HUES64 (cell line): ENCODE measurements at regions not wholly inside any gene's neighbourhood (a gene's known extent, or its start where the extent isn't known, plus 50 kb on each side); places are given as distances from the start of the nearest gene placed in this dataset.

ENCODE experiments used
- H3K27ac ChIP-seq: 2 replicates; pipeline ENCODE4 v1.7.0; 2013; ENCODE audit warnings: low read depth, low read length, inconsistent platforms
- H3K27me3 ChIP-seq: 2 replicates; pipeline ENCODE4 v1.6.1; 2013; ENCODE audit warnings: mild to moderate bottlenecking, low read length; ENCODE audit not compliant: insufficient read depth
- H3K36me3 ChIP-seq: 2 replicates; pipeline ENCODE4 v1.6.1; 2013; ENCODE audit warnings: mild to moderate bottlenecking, low read length; ENCODE audit not compliant: insufficient read depth
- H3K4me1 ChIP-seq: 2 replicates; pipeline ENCODE4 v1.6.1; 2013; ENCODE audit warnings: mild to moderate bottlenecking, low read length, moderate library complexity; ENCODE audit not compliant: insufficient read depth
- H3K4me3 ChIP-seq: 2 replicates; pipeline ENCODE4 v1.5.1; 2013; ENCODE audit warnings: mild to moderate bottlenecking, low read length, moderate library complexity
- H3K9ac ChIP-seq: 2 replicates; pipeline ENCODE4 v1.6.1; 2013; ENCODE audit warnings: mild to moderate bottlenecking, low read depth, low read length
- H3K9me3 ChIP-seq: 2 replicates; pipeline ENCODE4 v1.6.1; 2013; ENCODE audit warnings: low read depth, low read length; ENCODE audit not compliant: insufficient read depth
- WGBS: fragments of 150-250, 120-280 bp; methylation state at CpG from one replicate; pipeline ENCODE4 v1.1.7; 2013; ENCODE audit warnings: missing lambda C conversion rate; 5-methylcytosine and 5-hydroxymethylcytosine counted together

GRCh38 chr3:127483005-127483641 lies 107.4 kb downstream of the TPRA1 start:
- H3K4me1 ChIP-seq, result peaks cover 8% of the 10 kb centered on the region
- WGBS, result 87% methylated on average over 11 of the region's 11 CpGs

DNA sequence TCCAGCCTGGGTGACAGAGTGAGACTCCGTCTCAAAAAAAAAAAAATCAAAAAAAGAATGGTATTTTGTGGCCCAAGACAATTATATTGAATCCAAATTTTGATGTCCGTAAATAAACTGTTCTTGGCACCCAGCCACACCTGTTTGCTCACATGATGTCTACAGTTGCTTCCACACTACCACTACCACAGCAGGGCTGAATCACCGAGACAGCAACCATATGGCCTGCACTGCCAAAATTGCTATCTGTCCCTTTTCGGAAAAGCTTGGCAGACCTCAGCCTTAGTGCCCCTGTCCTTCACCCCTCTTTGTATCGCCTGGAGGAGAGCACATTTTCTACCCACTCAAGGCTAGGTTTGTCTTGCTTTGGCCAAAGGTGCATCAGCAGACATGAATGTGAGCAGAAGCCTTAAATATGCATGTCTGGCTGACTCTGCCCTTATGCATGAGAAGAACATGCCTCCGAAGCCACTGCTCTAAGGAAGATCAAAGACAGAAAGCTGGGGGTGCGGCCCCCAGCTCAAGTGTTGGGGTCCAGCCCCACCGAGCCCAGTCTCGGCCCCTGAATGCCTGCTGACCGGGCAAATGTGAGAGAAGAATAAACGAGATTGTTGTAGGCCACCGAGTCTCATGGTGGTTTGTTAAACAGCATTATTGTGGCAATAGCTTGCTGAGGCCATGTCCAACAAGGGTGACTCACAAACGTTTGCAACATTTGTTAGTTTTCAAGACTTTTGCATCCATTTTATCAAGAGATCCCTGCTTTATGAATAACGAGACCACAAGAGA lies 108.1 kb downstream of the TPRA1 start:
- Histone ChIP-seq H3K4me3 (no peak overlapping the region), H3K27ac (no peak overlapping the region), H3K4me1 (peaks cover 8% of the 10 kb centered on the region), H3K9ac (no peak overlapping the region), H3K9me3 (no peaks in the 10 kb centered on the region), H3K36me3 (no peaks in the 10 kb centered on the region), H3K27me3 (no peaks in the 10 kb centered on the region)
- 91% methylated on average over 14 of the region's 14 CpGs for WGBS

More at GRCh38 chr3:127483005-127483641, 107.4 kb downstream of the TPRA1 start:
- no peak overlapping the region for H3K27ac ChIP-seq
- no peaks in the 10 kb centered on the region for H3K27me3 ChIP-seq
- H3K9ac ChIP-seq, result no peak overlapping the region
- no peak overlapping the region for H3K4me3 ChIP-seq
- no peaks in the 10 kb centered on the region for H3K36me3 ChIP-seq
- no peaks in the 10 kb centered on the region for H3K9me3 ChIP-seq

GRCh38 chr3:127480196-127480954 lies 110.2 kb downstream of the TPRA1 start:
- Histone ChIP-seq H3K27me3 (no peaks in the 10 kb centered on the region), H3K9me3 (no peaks in the 10 kb centered on the region), H3K9ac (no peak overlapping the region), H3K4me1 (peaks cover 8% of the 10 kb centered on the region), H3K36me3 (no peaks in the 10 kb centered on the region), H3K4me3 (no peak overlapping the region), H3K27ac (no peak overlapping the region)
- 92% methylated on average over 8 of the region's 9 CpGs for whole genome bisulfite sequencing

GRCh38 chr3:127479449-127479848 lies 111.1 kb downstream of the TPRA1 start:
- Histone ChIP-seq H3K27ac (no peak overlapping the region), H3K4me1 (peaks cover 8% of the 10 kb centered on the region), H3K4me3 (no peak overlapping the region), H3K9ac (no peak overlapping the region), H3K27me3 (no peaks in the 10 kb centered on the region), H3K36me3 (no peaks in the 10 kb centered on the region), H3K9me3 (no peaks in the 10 kb centered on the region)
- WGBS, result 56% methylated on average over 12 of the region's 12 CpGs

DNA sequence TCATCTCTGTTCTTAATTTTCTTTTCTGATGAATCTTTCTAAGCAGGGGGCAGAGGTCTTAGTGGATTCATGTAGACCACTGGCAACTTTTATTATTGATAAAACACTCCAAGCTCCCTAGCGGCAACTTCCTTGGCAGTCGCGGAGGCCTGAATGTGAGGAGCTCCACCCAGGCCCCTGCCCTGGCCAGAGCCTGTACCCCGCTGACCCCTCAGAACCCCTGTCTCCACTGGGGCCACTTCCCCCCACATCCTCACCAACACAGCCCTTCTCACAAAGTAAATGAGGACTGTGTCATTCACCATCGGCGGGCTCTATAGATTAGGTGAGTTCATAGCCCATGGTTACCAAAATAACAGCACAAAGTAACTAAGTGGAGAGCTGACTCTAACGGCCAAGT lies 111.6 kb downstream of the TPRA1 start:
- H3K9me3 ChIP-seq, result no peaks in the 10 kb centered on the region
- peaks cover 8% of the 10 kb centered on the region for H3K4me1 ChIP-seq
- H3K27ac ChIP-seq, result no peak overlapping the region
- no peaks in the 10 kb centered on the region for H3K27me3 ChIP-seq
- no peak overlapping the region for H3K9ac ChIP-seq
- 91% methylated on average over 7 of the region's 7 CpGs for WGBS
- H3K4me3 ChIP-seq, result no peak overlapping the region
- H3K36me3 ChIP-seq, result no peaks in the 10 kb centered on the region

DNA sequence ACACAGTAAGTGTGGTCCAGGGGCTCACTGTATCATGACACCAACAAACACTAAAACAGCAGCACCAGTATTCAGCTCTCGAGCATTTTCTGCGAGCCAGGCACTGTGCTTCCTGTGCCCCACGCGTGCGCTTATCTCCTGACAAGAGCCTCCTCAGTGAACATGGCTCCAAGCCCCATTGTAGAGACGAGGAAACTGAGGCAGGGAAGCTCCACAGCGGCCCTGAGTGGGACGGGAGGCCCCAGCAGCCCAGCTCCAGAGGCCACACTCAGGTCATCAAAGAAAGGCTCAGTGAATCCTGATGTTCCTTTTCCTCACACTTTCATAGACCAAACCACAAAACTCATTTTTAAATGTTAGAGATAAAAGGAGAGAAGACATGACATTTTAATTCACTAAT lies 113.1 kb downstream of the TPRA1 start:
- no peak overlapping the region for H3K4me3 ChIP-seq
- no peaks in the 10 kb centered on the region for H3K27me3 ChIP-seq
- no peaks in the 10 kb centered on the region for H3K9me3 ChIP-seq
- no peak overlapping the region for H3K27ac ChIP-seq
- no peaks in the 10 kb centered on the region for H3K36me3 ChIP-seq
- H3K4me1 ChIP-seq, result peaks cover 8% of the 10 kb centered on the region
- WGBS, result 90% methylated on average over 8 of the region's 8 CpGs
- H3K9ac ChIP-seq, result no peak overlapping the region

DNA sequence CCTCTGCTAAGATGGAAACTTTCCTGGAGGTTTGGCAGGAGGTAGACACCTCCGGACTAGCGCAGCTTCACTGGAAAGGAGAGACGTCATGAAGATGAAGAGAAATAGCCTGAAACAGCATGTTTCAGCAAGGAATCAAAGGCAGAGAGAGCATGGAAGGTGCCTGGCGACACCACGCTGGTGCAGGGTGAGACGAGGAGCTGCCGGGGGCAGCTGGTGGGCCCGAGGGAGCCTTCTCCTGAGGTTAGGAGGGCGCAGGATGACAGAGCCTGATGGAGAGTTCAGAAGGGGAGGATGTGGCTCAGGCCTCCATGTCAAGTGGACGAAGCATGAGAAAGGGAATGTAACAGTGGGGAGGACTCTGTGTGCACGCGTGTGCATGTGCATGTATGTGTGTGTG lies 113.6 kb downstream of the TPRA1 start:
- no peak overlapping the region for H3K4me3 ChIP-seq
- no peak overlapping the region for H3K9ac ChIP-seq
- WGBS, result 83% methylated on average over 12 of the region's 12 CpGs
- no peaks in the 10 kb centered on the region for H3K9me3 ChIP-seq
- H3K36me3 ChIP-seq, result no peaks in the 10 kb centered on the region
- peaks cover 8% of the 10 kb centered on the region for H3K4me1 ChIP-seq
- no peaks in the 10 kb centered on the region for H3K27me3 ChIP-seq
- H3K27ac ChIP-seq, result no peak overlapping the region

DNA sequence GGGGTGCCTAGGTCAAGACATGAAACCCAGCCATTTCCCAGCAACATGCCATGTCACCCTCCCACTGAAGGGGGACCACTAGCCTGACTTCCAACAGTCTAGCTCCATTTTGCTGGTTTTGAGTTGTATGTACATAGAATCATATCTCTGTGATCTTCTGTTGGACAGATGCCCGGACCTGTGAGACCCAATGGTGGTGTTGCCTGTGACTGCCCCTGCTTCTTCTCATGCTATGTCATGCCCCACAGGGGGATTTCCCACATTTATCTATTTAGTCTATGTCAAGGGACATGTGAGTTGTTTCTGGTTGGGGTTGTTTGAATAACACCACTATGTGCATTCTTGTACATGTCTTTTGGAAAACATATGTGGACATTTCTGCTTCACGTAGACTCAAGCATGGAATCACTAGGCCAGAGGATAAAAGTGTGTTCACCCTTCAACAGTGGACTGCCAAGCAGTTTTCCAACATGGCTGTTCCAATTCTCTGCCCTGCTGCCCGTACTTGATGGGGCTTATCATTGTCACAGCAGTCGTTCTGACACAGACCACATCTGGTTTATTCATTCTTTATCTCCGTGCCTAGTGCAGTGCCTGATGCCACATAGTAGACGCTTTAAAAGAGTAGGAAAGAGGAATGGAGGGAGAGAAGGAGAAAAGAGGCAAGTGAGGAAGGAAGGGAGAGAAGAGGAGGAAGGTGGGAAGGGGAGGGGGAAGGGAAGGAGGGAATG lies 114.4 kb downstream of the TPRA1 start:
- Histone ChIP-seq H3K9me3 (no peaks in the 10 kb centered on the region), H3K27me3 (no peaks in the 10 kb centered on the region), H3K36me3 (no peaks in the 10 kb centered on the region), H3K4me3 (no peak overlapping the region), H3K9ac (no peak overlapping the region), H3K27ac (no peak overlapping the region), H3K4me1 (peaks cover 8% of the 10 kb centered on the region)
- WGBS, result 94% methylated on average over 6 of the region's 6 CpGs

- Histone ChIP-seq H3K36me3 (no peaks in the 10 kb centered on the region), H3K4me1 (peaks cover 8% of the 10 kb centered on the region), H3K27me3 (no peaks in the 10 kb centered on the region), H3K4me3 (no peak overlapping the region), H3K27ac (no peak overlapping the region), H3K9me3 (no peaks in the 10 kb centered on the region), H3K9ac (no peak overlapping the region)
- WGBS, result 93% methylated on average over 7 of the region's 7 CpGs
These were observed 115.1 kb downstream of the TPRA1 start for GRCh38 chr3:127475391-127475790.

DNA sequence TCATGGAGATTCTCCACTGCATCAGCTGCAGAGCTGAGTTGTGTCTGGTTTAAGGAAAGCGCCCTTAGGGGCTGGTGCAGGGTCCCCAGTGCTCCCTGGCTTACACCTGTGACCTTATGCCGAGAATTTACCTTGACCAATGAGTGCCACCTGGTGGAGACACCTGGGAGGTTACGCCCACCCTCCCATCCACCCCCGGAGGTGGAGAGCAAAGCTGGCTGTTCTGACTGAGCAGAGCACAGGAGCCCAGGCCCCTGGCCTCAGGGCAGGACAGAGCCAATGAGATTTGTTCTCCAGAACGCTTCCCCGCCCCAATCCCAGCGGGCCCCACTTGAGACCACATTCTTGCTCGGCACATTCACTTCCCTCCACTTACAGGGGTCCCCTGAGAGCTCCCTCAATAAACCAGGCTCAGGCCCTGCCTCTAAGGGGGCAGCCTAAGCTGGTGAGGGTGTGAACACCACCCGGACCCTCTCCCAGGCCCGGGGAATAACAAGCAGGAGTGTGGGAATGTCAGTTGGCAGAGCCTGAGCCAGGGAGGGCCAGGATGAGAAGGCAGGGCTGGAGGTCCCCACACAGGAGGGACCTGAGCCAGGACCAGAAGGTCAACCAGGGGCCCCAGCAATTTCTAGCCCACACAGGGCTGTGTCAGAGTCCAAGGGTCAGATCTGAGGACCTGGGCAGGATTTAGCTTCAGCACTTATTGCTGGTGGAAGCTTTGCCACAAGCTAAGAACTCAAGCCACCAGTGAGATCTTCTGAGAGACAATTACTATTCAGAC lies 117.1 kb downstream of the TPRA1 start:
- WGBS, result 40% methylated on average over 10 of the region's 10 CpGs
- Histone ChIP-seq H3K9ac (no peak overlapping the region), H3K27me3 (no peaks in the 10 kb centered on the region), H3K36me3 (no peaks in the 10 kb centered on the region), H3K9me3 (no peaks in the 10 kb centered on the region), H3K27ac (no peak overlapping the region), H3K4me3 (no peak overlapping the region), H3K4me1 (no peaks in the 10 kb centered on the region)
